ENCODE measurements at regions not wholly inside any gene's neighbourhood (a gene's known extent, or its start where the extent isn't known, plus 50 kb on each side); places are given as distances from the start of the nearest gene placed in this dataset.

DNA sequence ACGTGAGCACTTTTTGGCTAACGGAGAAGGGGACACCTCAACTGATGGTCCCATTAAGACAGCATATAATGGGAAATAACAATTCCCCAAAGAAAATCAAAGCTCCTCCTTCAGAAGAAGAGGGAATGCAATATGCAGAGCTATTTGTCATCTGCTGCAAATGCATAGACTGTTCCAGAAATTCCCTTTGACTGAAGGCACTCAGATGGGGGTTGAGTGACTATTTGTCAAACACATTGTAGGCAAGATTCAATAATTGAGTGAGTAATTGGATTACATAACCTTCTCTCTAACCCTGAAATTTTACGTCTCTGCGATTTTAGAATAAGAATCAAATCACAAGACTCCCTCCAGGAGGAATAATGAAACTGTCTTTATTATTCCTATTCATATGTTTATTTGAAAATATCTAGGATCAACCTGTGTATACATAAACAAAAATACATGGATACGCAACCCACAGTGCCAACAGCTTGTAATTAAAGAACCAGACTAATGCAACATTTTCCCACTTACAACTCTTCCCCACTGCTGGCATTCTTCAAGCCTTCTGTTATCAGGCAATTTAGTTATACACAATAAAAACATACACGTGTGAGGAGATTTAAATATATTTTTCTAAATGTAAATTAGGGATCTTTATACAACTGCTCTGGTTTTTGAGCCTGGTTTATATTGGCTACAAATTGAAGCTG is 256.6 kb downstream of the GBA3 start:
- 78 to 86% methylated on average over 6 of the region's 6 CpGs for WGBS, 2 donors
- Histone ChIP-seq H3K9me3 (no peaks in the 10 kb centered on the region), H3K4me3 (no peak overlapping the region), H3K36me3 (no peaks in the 10 kb centered on the region), H3K27ac (no peak overlapping the region), H3K27me3 (no peaks in the 10 kb centered on the region), H3K4me1 (no peaks in the 10 kb centered on the region)
- TF ChIP-seq POLR2A (IDR thresholded peaks at IDR 0.05), result no peak
- TF ChIP-seq CTCF (IDR thresholded peaks at IDR 0.05), result no peak
- TF ChIP-seq EP300 (IDR thresholded peaks at IDR 0.05), result no peak
- no peak for TF ChIP-seq POLR2AphosphoS5 (IDR thresholded peaks at IDR 0.05)
- ATAC-seq (ENCODE audit: low FRiP score in 2 of 2) (no peak), DNase-seq (no peak)

DNA sequence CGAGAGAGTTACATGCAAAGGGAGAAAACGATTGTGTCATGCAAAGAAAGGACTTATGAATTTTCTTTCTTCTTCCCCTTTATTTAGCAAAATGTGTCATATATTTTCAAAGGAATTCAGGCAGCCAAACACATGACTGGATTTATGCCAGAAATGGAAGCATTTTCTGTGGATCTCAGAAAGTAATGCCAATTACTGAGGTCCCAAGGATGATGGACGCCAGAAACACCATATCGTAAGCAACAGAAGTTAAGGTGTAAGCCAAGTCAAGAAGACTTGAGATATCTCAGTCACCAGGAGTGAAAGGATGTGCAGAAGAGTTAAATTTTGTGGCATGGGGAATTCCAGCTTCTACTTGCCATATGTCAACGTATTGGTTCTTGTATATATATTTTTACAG is 255.1 kb downstream of the GBA3 start:
- 87 to 89% methylated on average over 5 of the region's 5 CpGs for WGBS, 2 donors

GRCh38 chr4:22942920-22943559 is 250.3 kb downstream of the GBA3 start:
- no peak overlapping the region for H3K27ac ChIP-seq
- DNase-seq, result no peak
- TF ChIP-seq POLR2A (IDR thresholded peaks at IDR 0.05) (no peak), EP300 (IDR thresholded peaks at IDR 0.05) (no peak), CTCF (IDR thresholded peaks at IDR 0.05) (no peak), POLR2AphosphoS5 (IDR thresholded peaks at IDR 0.05) (no peak)
- no peaks in the 10 kb centered on the region for H3K9me3 ChIP-seq
- WGBS, 2 donors, result 77 to 83% methylated on average over 6 of the region's 6 CpGs
- H3K36me3 ChIP-seq, result no peaks in the 10 kb centered on the region
- H3K4me3 ChIP-seq, result no peak overlapping the region
- no peaks in the 10 kb centered on the region for H3K27me3 ChIP-seq
- H3K4me1 ChIP-seq, result no peaks in the 10 kb centered on the region
- ATAC-seq (ENCODE audit: low FRiP score in 2 of 2), result no peak

More for the DNA sequence above, 255.1 kb downstream of the GBA3 start:
- Histone ChIP-seq H3K27me3 (no peaks in the 10 kb centered on the region), H3K36me3 (no peaks in the 10 kb centered on the region), H3K9me3 (no peaks in the 10 kb centered on the region), H3K4me1 (no peaks in the 10 kb centered on the region), H3K27ac (no peak overlapping the region), H3K4me3 (no peak overlapping the region)
- ATAC-seq (ENCODE audit: low FRiP score in 2 of 2), result no peak
- no peak for DNase-seq
- no peak for TF ChIP-seq CTCF (IDR thresholded peaks at IDR 0.05)
- no peak for TF ChIP-seq POLR2AphosphoS5 (IDR thresholded peaks at IDR 0.05)
- no peak for TF ChIP-seq EP300 (IDR thresholded peaks at IDR 0.05)
- no peak for TF ChIP-seq POLR2A (IDR thresholded peaks at IDR 0.05)

DNA sequence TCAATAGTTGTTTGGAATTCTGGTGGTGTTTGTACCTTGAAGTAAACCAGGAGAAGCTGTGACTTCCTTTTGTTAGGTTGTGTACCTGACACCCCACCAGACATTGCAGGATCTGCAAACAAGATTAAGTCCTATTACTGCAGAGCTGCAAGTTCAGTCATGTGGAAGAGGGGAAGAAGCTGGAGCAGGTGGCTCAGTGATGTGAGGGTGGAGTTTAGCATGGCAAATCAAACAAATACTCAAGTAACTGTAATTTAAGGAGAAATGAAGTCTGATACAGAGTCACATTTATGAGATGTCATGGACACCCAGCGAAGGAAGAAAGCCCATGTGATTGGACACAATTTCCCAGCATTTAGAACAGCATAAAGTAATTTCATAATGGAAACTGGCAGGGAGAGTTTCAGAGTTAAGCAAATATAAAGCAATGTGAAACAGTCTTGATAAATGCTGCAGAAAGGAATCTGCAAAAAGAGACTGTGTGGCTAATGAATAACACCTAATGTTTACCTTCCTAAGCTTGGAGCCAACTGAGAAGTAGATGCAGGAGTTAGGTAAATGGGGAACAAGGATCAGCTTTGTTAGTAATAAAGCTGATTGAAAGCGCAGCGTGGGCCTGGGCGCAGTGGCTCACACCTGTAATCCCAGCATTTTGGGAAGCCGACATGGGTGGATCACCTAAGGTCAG is 249.1 kb downstream of the GBA3 start:
- TF ChIP-seq CTCF (IDR thresholded peaks at IDR 0.05) (no peak), POLR2A (IDR thresholded peaks at IDR 0.05) (no peak), EP300 (IDR thresholded peaks at IDR 0.05) (no peak), POLR2AphosphoS5 (IDR thresholded peaks at IDR 0.05) (no peak)
- ATAC-seq (ENCODE audit: low FRiP score in 2 of 2), result no peak

More for the DNA sequence above, 249.1 kb downstream of the GBA3 start:
- H3K4me1 ChIP-seq, result no peaks in the 10 kb centered on the region
- DNase-seq, result no peak
- no peak overlapping the region for H3K4me3 ChIP-seq
- H3K9me3 ChIP-seq, result no peaks in the 10 kb centered on the region
- 69 to 77% methylated on average over 5 of the region's 5 CpGs for WGBS, 2 donors
- no peaks in the 10 kb centered on the region for H3K36me3 ChIP-seq
- H3K27me3 ChIP-seq, result no peaks in the 10 kb centered on the region
- no peak overlapping the region for H3K27ac ChIP-seq
